ENCODE measurements at regions not wholly inside any gene's neighbourhood (a gene's known extent, or its start where the extent isn't known, plus 50 kb on each side); places are given as distances from the start of the nearest gene placed in this dataset.

- H3K9ac ChIP-seq (ENCODE audit: insufficient read depth, low read depth, low read length) = no peak overlapping the region
- no peak overlapping the region for H2AFZ ChIP-seq (ENCODE audit: low read length)
- H3K4me2 ChIP-seq (ENCODE audit: low read depth, low read length) = no peak overlapping the region
- BruUV-seq (replicated peaks) = no TSS peak
- H3K4me3 ChIP-seq (replicated peaks in 1 of 3; ENCODE audit: insufficient read depth in 1 of 3, low read depth in 2 of 3, low read length in 3 of 3) = no peak overlapping the region
- CTCF ChIA-PET (ENCODE audit: low intra/inter-chr PET ratio, low total read pairs) = no interaction called here
- FAIRE-seq (no peak), DNase-seq (ENCODE audit: low spot score) (no peak), ATAC-seq (no peak)
- TF ChIP-seq NFKB2 (CRISPR knock-in tag; IDR thresholded peaks at IDR 0.05; ENCODE audit: borderline replicate concordance) = no peak
- TF ChIP-seq MAFK (conservative IDR thresholded peaks at IDR 0.05 in 1 of 2, IDR thresholded peaks at IDR 0.05 in 1 of 2; ENCODE audit: low read length in 2 of 2) = peak; percentile 82 to 91
- peak; percentile 83 for TF ChIP-seq MAFF (IDR thresholded peaks at IDR 0.05; ENCODE audit: low read depth, low read length)
- intact Hi-C loops (cut with micrococcal nuclease; ENCODE audit: unreplicated experiment) = no loop called here
- H4K20me1 ChIP-seq (ENCODE audit: insufficient read depth, low read length) = no peaks in the 10 kb centered on the region
- H3K27ac ChIP-seq (ENCODE audit: extremely low read length, insufficient read depth, low read length) = no peak overlapping the region
- WGBS (ENCODE audit: low lambda C conversion rate) = 1% methylated on average over 4 of the region's 4 CpGs
- no peaks in the 10 kb centered on the region for H3K79me2 ChIP-seq (ENCODE audit: insufficient read depth, low read length)
- no peaks in the 10 kb centered on the region for H3K4me1 ChIP-seq (ENCODE audit: insufficient read depth, low read length)
- H3K36me3 ChIP-seq (replicated peaks in 1 of 2; ENCODE audit: control insufficient read depth in 1 of 2, insufficient read depth in 2 of 2, low read length in 2 of 2) = no peaks in the 10 kb centered on the region
- no peaks in the 10 kb centered on the region for H3K9me3 ChIP-seq (ENCODE audit: low read length)
- POLR2A ChIA-PET = no interaction called here
- in situ Hi-C loops (cut with HindIII; ENCODE audit: extremely low pct_ligation_motif_present, low pct_unique_long_range_greater_than_20kb) = no loop called here
- no peaks in the 10 kb centered on the region for H3K27me3 ChIP-seq (ENCODE audit: control insufficient read depth in 1 of 2, insufficient read depth in 2 of 2, low read length in 2 of 2)
Observed at GRCh38 chr14:62103464-62103863, 341.2 kb downstream of the SNAPC1 start.

DNA sequence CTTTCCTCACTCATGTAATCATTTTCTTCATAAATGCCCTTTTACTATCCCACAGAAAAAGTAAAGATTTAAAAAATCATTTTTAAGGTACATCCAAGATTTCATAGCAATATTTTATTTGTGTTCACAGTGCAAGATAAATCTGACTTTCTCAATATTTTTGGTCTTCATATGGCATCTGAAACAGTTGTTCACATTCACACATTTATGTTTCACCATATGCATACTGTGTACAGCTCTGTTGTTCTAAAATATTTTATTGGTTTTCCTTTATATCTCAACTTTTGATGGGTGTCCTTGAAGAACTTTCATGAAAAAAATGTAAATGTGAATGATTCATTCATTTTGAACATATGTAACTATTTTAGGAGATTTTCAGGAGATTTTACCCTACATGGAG, 348.7 kb downstream of the SNAPC1 start:
- Histone ChIP-seq H3K27ac (ENCODE audit: extremely low read length, insufficient read depth, low read length) (no peak overlapping the region), H4K20me1 (ENCODE audit: insufficient read depth, low read length) (no peaks in the 10 kb centered on the region), H3K4me2 (ENCODE audit: low read depth, low read length) (no peak overlapping the region), H3K4me3 (replicated peaks in 1 of 3; ENCODE audit: insufficient read depth in 1 of 3, low read depth in 2 of 3, low read length in 3 of 3) (no peak overlapping the region), H3K4me1 (ENCODE audit: insufficient read depth, low read length) (no peaks in the 10 kb centered on the region), H2AFZ (ENCODE audit: low read length) (no peak overlapping the region), H3K79me2 (ENCODE audit: insufficient read depth, low read length) (no peaks in the 10 kb centered on the region), H3K9me3 (ENCODE audit: low read length) (no peaks in the 10 kb centered on the region), H3K9ac (ENCODE audit: insufficient read depth, low read depth, low read length) (no peak overlapping the region), H3K36me3 (replicated peaks in 1 of 2; ENCODE audit: control insufficient read depth in 1 of 2, insufficient read depth in 2 of 2, low read length in 2 of 2) (no peaks in the 10 kb centered on the region), H3K27me3 (ENCODE audit: control insufficient read depth in 1 of 2, insufficient read depth in 2 of 2, low read length in 2 of 2) (peaks cover 0 to 9% of the 10 kb centered on the region in 2 experiments; a peak in 3 of 5 replicates)
- POLR2A ChIA-PET = no interaction called here
- intact Hi-C loops (cut with micrococcal nuclease; ENCODE audit: unreplicated experiment) = no loop called here
- no TSS peak for BruUV-seq (replicated peaks)
- TF ChIP-seq ZNF496 (CRISPR knock-in tag; IDR thresholded peaks at IDR 0.05; ENCODE audit: insufficient replicate concordance) (no peak), ZNF235 (CRISPR knock-in tag; IDR thresholded peaks at IDR 0.05; ENCODE audit: borderline replicate concordance) (no peak), ZNF468 (CRISPR knock-in tag; IDR thresholded peaks at IDR 0.05) (no peak), ZNF580 (CRISPR knock-in tag; IDR thresholded peaks at IDR 0.05; ENCODE audit: borderline replicate concordance, low read depth) (no peak), FIP1L1 (IDR thresholded peaks at IDR 0.05; ENCODE audit: borderline replicate concordance, insufficient read depth, low read depth, low read length) (no peak), POLR2A (IDR thresholded peaks at IDR 0.05; ENCODE audit: insufficient read depth in 1 of 2, low read depth in 2 of 2, low read length in 2 of 2) (no peak), HNF4A (CRISPR knock-in tag; IDR thresholded peaks at IDR 0.05) (no peak), ZFP90 (CRISPR knock-in tag; IDR thresholded peaks at IDR 0.05; ENCODE audit: borderline replicate concordance) (no peak), ZNF883 (CRISPR knock-in tag; IDR thresholded peaks at IDR 0.05; ENCODE audit: not compliant biosample characterization) (no peak), AGO2 (optimal IDR thresholded peaks at IDR 0.05; ENCODE audit: low read depth, low read length) (no peak), DNMT3B (CRISPR knock-in tag; conservative IDR thresholded peaks at IDR 0.05) (no peak)
- no peak for FAIRE-seq
- DNase-seq (ENCODE audit: low spot score) = no peak
- ATAC-seq = no peak
- CTCF ChIA-PET (ENCODE audit: low intra/inter-chr PET ratio, low total read pairs) = no interaction called here
- in situ Hi-C loops (cut with HindIII; ENCODE audit: extremely low pct_ligation_motif_present, low pct_unique_long_range_greater_than_20kb) = no loop called here

Data from HepG2 (cell line).